ENCODE measurements at regions not wholly inside any gene's neighbourhood (a gene's known extent, or its start where the extent isn't known, plus 50 kb on each side); places are given as distances from the start of the nearest gene placed in this dataset.

DNA sequence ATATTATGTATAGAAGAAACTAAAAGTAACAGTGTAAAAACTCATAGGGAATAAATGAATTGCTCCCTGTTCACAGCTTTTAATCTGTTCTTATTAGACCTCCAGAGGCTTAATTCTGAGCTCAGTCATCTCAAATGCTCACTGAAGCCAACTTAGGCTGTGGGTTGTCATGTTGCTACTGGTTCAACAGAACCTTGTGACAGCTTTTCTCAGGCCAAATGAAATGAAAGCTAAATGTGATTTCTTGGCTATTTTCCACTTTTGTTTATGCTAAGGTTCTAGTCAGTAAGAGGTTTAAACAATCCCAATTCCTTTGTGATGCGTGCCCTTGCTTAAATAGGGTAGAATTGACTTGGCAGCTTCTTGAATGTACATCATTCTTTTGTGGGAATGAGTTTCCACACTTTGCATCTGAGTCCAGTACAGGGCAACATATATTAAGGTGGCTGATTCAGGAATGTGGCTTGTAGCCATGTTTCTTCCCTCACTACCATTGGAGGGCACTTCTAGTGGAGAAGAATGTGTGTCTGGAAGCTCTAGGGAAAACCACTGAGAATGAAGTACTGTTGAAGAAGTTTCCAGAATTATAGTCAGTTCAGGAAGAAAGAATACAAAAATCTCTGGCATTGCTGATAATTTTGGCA is 156.4 kb downstream of the NEDD1 start:
- Histone ChIP-seq H3K4me1 (ENCODE audit: control insufficient read depth, extremely low read depth, insufficient read depth, low read length) (no peaks in the 10 kb centered on the region), H2AFZ (ENCODE audit: control insufficient read depth, low read length) (no peak overlapping the region), H3K79me2 (ENCODE audit: control insufficient read depth, insufficient read depth, low read length) (no peaks in the 10 kb centered on the region), H3K27ac (ENCODE audit: control insufficient read depth, insufficient read depth, low read length) (no peak overlapping the region), H3K27me3 (ENCODE audit: control insufficient read depth, extremely low read depth, insufficient read depth, low read length) (no peaks in the 10 kb centered on the region), H3K9ac (ENCODE audit: control insufficient read depth, extremely low read depth, insufficient read depth, low read length) (no peak overlapping the region), H4K20me1 (ENCODE audit: control insufficient read depth, extremely low read depth, insufficient read depth, low read length) (no peaks in the 10 kb centered on the region), H3K9me3 (ENCODE audit: control insufficient read depth, low read depth, low read length) (no peaks in the 10 kb centered on the region), H3K4me3 (ENCODE audit: control insufficient read depth in 2 of 3, extremely low read depth in 1 of 3, insufficient read depth in 2 of 3, low read depth in 1 of 3, low read length in 3 of 3) (no peak overlapping the region), H3K36me3 (ENCODE audit: control insufficient read depth in 2 of 2, extremely low read depth in 1 of 2, insufficient read depth in 2 of 2, low read length in 2 of 2) (no peaks in the 10 kb centered on the region), H3K4me2 (ENCODE audit: control insufficient read depth, extremely low read depth, insufficient read depth, low read depth, low read length) (no peak overlapping the region), H3K9me1 (ENCODE audit: control insufficient read depth, extremely low read depth, insufficient read depth, low read length) (no peaks in the 10 kb centered on the region)
- dilution Hi-C loops (cut with MboI; ENCODE audit: extremely low pct_ligation_motif_present, low sequenced_read_pairs) = no loop called here
- no peak for TF ChIP-seq EZH2 (IDR thresholded peaks at IDR 0.05; ENCODE audit: low read length)
- TF ChIP-seq, protein P1, sequence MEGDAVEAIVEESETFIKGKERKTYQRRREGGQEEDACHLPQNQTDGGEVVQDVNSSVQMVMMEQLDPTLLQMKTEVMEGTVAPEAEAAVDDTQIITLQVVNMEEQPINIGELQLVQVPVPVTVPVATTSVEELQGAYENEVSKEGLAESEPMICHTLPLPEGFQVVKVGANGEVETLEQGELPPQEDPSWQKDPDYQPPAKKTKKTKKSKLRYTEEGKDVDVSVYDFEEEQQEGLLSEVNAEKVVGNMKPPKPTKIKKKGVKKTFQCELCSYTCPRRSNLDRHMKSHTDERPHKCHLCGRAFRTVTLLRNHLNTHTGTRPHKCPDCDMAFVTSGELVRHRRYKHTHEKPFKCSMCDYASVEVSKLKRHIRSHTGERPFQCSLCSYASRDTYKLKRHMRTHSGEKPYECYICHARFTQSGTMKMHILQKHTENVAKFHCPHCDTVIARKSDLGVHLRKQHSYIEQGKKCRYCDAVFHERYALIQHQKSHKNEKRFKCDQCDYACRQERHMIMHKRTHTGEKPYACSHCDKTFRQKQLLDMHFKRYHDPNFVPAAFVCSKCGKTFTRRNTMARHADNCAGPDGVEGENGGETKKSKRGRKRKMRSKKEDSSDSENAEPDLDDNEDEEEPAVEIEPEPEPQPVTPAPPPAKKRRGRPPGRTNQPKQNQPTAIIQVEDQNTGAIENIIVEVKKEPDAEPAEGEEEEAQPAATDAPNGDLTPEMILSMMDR (optimal IDR thresholded peaks at IDR 0.05 in 1 of 3, IDR thresholded peaks at IDR 0.05 in 1 of 3, conservative IDR thresholded peaks at IDR 0.05 in 1 of 3; ENCODE audit: extremely low read depth in 1 of 3, insufficient read depth in 2 of 3, low read length in 3 of 3) = no peak
- no peak for DNase-seq (ENCODE audit: low read depth, low spot score)
- FAIRE-seq = no peak

DNA sequence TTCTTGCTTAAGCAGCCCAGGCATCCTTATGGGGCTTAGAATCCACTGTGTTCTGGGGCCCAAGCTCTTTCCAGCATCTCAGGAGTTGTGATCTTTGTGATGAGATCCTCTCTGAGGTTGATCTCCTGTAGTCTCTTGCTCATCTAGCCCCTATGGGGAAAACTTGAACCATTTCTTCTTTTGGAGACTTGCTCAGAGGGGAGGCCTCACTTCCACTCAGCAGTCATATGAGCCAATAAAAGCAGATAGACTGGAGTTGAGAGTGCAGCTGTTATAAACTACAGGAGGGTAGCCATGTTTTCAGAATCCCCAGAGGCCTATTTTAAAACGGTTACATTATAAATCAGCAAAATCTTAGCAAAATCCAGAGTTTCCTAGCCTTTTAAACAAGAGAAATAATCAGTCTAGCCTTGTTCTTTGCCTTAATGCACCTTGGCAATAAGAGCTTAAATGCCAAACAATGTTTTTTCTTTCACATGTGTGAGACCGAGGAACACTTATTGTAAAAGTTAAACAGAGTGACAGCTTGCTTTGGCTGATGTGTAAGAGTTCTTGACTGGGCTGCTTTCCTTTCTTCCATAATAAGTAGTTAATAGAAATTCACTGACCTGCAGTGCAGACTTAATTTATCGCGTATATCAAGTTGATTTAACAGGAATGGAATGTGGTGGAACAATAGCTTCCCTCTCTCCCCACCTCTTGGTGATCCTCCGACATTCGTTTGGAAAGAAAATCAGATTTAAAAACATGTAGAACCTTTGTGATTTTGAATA is 168.3 kb downstream of the NEDD1 start:
- Histone ChIP-seq H3K4me2 (ENCODE audit: control insufficient read depth, extremely low read depth, insufficient read depth, low read depth, low read length) (no peak overlapping the region), H2AFZ (ENCODE audit: control insufficient read depth, low read length) (no peak overlapping the region), H3K4me3 (ENCODE audit: control insufficient read depth in 2 of 3, extremely low read depth in 1 of 3, insufficient read depth in 2 of 3, low read depth in 1 of 3, low read length in 3 of 3) (no peak overlapping the region), H3K27me3 (ENCODE audit: control insufficient read depth, extremely low read depth, insufficient read depth, low read length) (no peaks in the 10 kb centered on the region), H3K9me3 (ENCODE audit: control insufficient read depth, low read depth, low read length) (no peaks in the 10 kb centered on the region), H3K9me1 (ENCODE audit: control insufficient read depth, extremely low read depth, insufficient read depth, low read length) (no peaks in the 10 kb centered on the region), H3K9ac (ENCODE audit: control insufficient read depth, extremely low read depth, insufficient read depth, low read length) (no peak overlapping the region), H3K79me2 (ENCODE audit: control insufficient read depth, insufficient read depth, low read length) (no peaks in the 10 kb centered on the region), H3K36me3 (ENCODE audit: control insufficient read depth in 2 of 2, extremely low read depth in 1 of 2, insufficient read depth in 2 of 2, low read length in 2 of 2) (no peaks in the 10 kb centered on the region), H3K4me1 (ENCODE audit: control insufficient read depth, extremely low read depth, insufficient read depth, low read length) (no peaks in the 10 kb centered on the region), H3K27ac (ENCODE audit: control insufficient read depth, insufficient read depth, low read length) (no peak overlapping the region), H4K20me1 (ENCODE audit: control insufficient read depth, extremely low read depth, insufficient read depth, low read length) (no peaks in the 10 kb centered on the region)
- DNase-seq (ENCODE audit: low read depth, low spot score) = no peak
- FAIRE-seq = no peak
- dilution Hi-C loops (cut with MboI; ENCODE audit: extremely low pct_ligation_motif_present, low sequenced_read_pairs) = no loop called here
- no peak for TF ChIP-seq EZH2 (IDR thresholded peaks at IDR 0.05; ENCODE audit: low read length)
- TF ChIP-seq, protein P1 (optimal IDR thresholded peaks at IDR 0.05 in 1 of 3, IDR thresholded peaks at IDR 0.05 in 1 of 3, conservative IDR thresholded peaks at IDR 0.05 in 1 of 3; ENCODE audit: extremely low read depth in 1 of 3, insufficient read depth in 2 of 3, low read length in 3 of 3) = no peak
